ENCODE measurements at regions not wholly inside any gene's neighbourhood (a gene's known extent, or its start where the extent isn't known, plus 50 kb on each side); places are given as distances from the start of the nearest gene placed in this dataset.
"Not testable (repeated sequence)": the region's sequence is repeated elsewhere in the genome, so short reads cannot be mapped to it uniquely, and the experiment has no call there.

- H3K4me3 ChIP-seq (ENCODE audit: low read length); H3K27me3 ChIP-seq (ENCODE audit: control insufficient read depth, insufficient read depth, low read length); H3K27ac ChIP-seq (ENCODE audit: low read length); H3K36me3 ChIP-seq (ENCODE audit: control insufficient read depth, insufficient read depth, low read length); H3K9me3 ChIP-seq (ENCODE audit: control insufficient read depth, insufficient read depth, low read length); DNase-seq (ENCODE audit: low read depth, low spot score); H3K4me1 ChIP-seq (ENCODE audit: control insufficient read depth, insufficient read depth, low read length): not testable (repeated sequence)
- WGBS (ENCODE audit: insufficient coverage, insufficient read length): no CpG with 5 or more reads among the region's 5 CpGs
These were observed 60.8 kb upstream of the GTF3A start for GRCh38 chr13:27363637-27364036.

GRCh38 chr13:27367570-27367969, 56.8 kb upstream of the GTF3A start:
- Histone ChIP-seq H3K27ac (ENCODE audit: low read length) (no peak overlapping the region), H3K27me3 (ENCODE audit: control insufficient read depth, insufficient read depth, low read length) (no peaks in the 10 kb centered on the region), H3K4me1 (ENCODE audit: control insufficient read depth, insufficient read depth, low read length) (0 out of 2 replicates have a peak, but pooled peaks cover 1% of the 10 kb centered on the region), H3K36me3 (ENCODE audit: control insufficient read depth, insufficient read depth, low read length) (no peaks in the 10 kb centered on the region), H3K9me3 (ENCODE audit: control insufficient read depth, insufficient read depth, low read length) (no peaks in the 10 kb centered on the region), H3K4me3 (ENCODE audit: low read length) (no peak overlapping the region)
- WGBS (ENCODE audit: insufficient coverage, insufficient read length): no CpG with 5 or more reads among the region's 5 CpGs
- no peak for DNase-seq (ENCODE audit: low read depth, low spot score)

- no peak overlapping the region for H3K27ac ChIP-seq (ENCODE audit: low read length)
- no peaks in the 10 kb centered on the region for H3K36me3 ChIP-seq (ENCODE audit: control insufficient read depth, insufficient read depth, low read length)
- no CpG with 5 or more reads among the region's 12 CpGs for WGBS (ENCODE audit: insufficient coverage, insufficient read length)
- no peak for DNase-seq (ENCODE audit: low read depth, low spot score)
- no peak overlapping the region for H3K4me3 ChIP-seq (ENCODE audit: low read length)
- no peaks in the 10 kb centered on the region for H3K4me1 ChIP-seq (ENCODE audit: control insufficient read depth, insufficient read depth, low read length)
- no peaks in the 10 kb centered on the region for H3K27me3 ChIP-seq (ENCODE audit: control insufficient read depth, insufficient read depth, low read length)
- H3K9me3 ChIP-seq (ENCODE audit: control insufficient read depth, insufficient read depth, low read length): no peaks in the 10 kb centered on the region
These were observed 54.0 kb upstream of the GTF3A start for GRCh38 chr13:27370305-27370872.

GRCh38 chr13:27371932-27372331, 52.5 kb upstream of the GTF3A start:
- WGBS (ENCODE audit: insufficient coverage, insufficient read length): no CpG with 5 or more reads among the region's 5 CpGs
- Histone ChIP-seq H3K9me3 (ENCODE audit: control insufficient read depth, insufficient read depth, low read length) (no peaks in the 10 kb centered on the region), H3K27me3 (ENCODE audit: control insufficient read depth, insufficient read depth, low read length) (no peaks in the 10 kb centered on the region), H3K4me1 (ENCODE audit: control insufficient read depth, insufficient read depth, low read length) (no peaks in the 10 kb centered on the region), H3K4me3 (ENCODE audit: low read length) (no peak overlapping the region), H3K27ac (ENCODE audit: low read length) (no peak overlapping the region), H3K36me3 (ENCODE audit: control insufficient read depth, insufficient read depth, low read length) (no peaks in the 10 kb centered on the region)
- DNase-seq (ENCODE audit: low read depth, low spot score): no peak

GRCh38 chr13:27372896-27373295, 51.5 kb upstream of the GTF3A start:
- no peak for DNase-seq (ENCODE audit: low read depth, low spot score)
- Histone ChIP-seq H3K27ac (ENCODE audit: low read length) (no peak overlapping the region), H3K4me3 (ENCODE audit: low read length) (no peak overlapping the region), H3K4me1 (ENCODE audit: control insufficient read depth, insufficient read depth, low read length) (no peaks in the 10 kb centered on the region), H3K9me3 (ENCODE audit: control insufficient read depth, insufficient read depth, low read length) (no peaks in the 10 kb centered on the region), H3K36me3 (ENCODE audit: control insufficient read depth, insufficient read depth, low read length) (no peaks in the 10 kb centered on the region), H3K27me3 (ENCODE audit: control insufficient read depth, insufficient read depth, low read length) (no peaks in the 10 kb centered on the region)
- WGBS (ENCODE audit: insufficient coverage, insufficient read length): no CpG with 5 or more reads among the region's 11 CpGs

- H3K9me3 ChIP-seq (ENCODE audit: control insufficient read depth, insufficient read depth, low read length): no peaks in the 10 kb centered on the region
- H3K4me1 ChIP-seq (ENCODE audit: control insufficient read depth, insufficient read depth, low read length): no peaks in the 10 kb centered on the region
- no peaks in the 10 kb centered on the region for H3K36me3 ChIP-seq (ENCODE audit: control insufficient read depth, insufficient read depth, low read length)
- no CpG with 5 or more reads among the region's 10 CpGs for WGBS (ENCODE audit: insufficient coverage, insufficient read length)
- DNase-seq (ENCODE audit: low read depth, low spot score): no peak
- H3K27me3 ChIP-seq (ENCODE audit: control insufficient read depth, insufficient read depth, low read length): no peaks in the 10 kb centered on the region
- H3K4me3 ChIP-seq (ENCODE audit: low read length): no peak overlapping the region
- H3K27ac ChIP-seq (ENCODE audit: low read length): no peak overlapping the region
These were observed 50.2 kb upstream of the GTF3A start for GRCh38 chr13:27374126-27374613.

Data from iPS DF 6.9 (cell line).